K562 (cell line): ENCODE measurements at regions not wholly inside any gene's neighbourhood (a gene's known extent, or its start where the extent isn't known, plus 50 kb on each side); places are given as distances from the start of the nearest gene placed in this dataset.

ENCODE experiments used
- ATAC-seq: fragments of 200-7000 bp; cut with Tn5 transposase; 3 replicates; pipeline ENCODE4 v1.9.1; 2020; ENCODE audit warnings: moderate library complexity
- BruUV-seq: library from RNA; stranded (reverse); fragments of 400-500 nt; replicated peaks from 2 replicates; lab custom pipeline; 2021; lab: Mats Ljungman, UMichigan
- CTCF ChIA-PET: fragments of 300-600 bp; formaldehyde crosslinking; extraction: SDS; loops from one replicate; lab custom pipeline; 2021; ENCODE audit warnings: low intra/inter-chr PET ratio; lab: Yijun Ruan, JAX
- POLR2A ChIA-PET: fragments of 300-600, 350-650 bp; sonication (Branson Sonifier 250); formaldehyde crosslinking; extraction: SDS; loops from one replicate; lab custom pipeline; 2021; ENCODE audit warnings: antibody characterized with exemption, inconsistent platforms; lab: Yijun Ruan, JAX
- DNase-seq, 4 experiments: peaks; one replicate each; pipeline versions ENCODE4 v3.0.0 to v3.0.0-alpha.2; 2011 to 2018; ENCODE audit warnings: low spot score in 3 of 4, mixed read lengths in 3 of 4; ENCODE audit errors: extremely low read depth in 1 of 4
- FAIRE-seq: peaks from 2 replicates; lab custom pipeline; 2011; peaks lifted over from hg19 to GRCh38; lab: Jason Lieb, UNC
- H2AFZ ChIP-seq: 2 replicates; pipeline ENCODE4 v1.6.0; 2011; ENCODE audit warnings: low read depth, low read length, control low read depth, inconsistent platforms
- H3K27ac ChIP-seq: fragments of 200-600 bp; 3 replicates; pipeline ENCODE4 v1.8.0; 2011; ENCODE audit warnings: low read depth, mild to moderate bottlenecking, control low read depth, inconsistent platforms, low read length, moderate library complexity, mixed read lengths; ENCODE audit errors: extremely low read depth
- H3K27me3 ChIP-seq, 2 experiments: fragments of 300-600 bp in 1 of 2; 2 replicates in 1 of 2; 3 replicates in 1 of 2; pipeline versions ENCODE4 v1.6.0 to v1.8.0; 2011; ENCODE audit warnings: inconsistent platforms in 2 of 2, low read length in 2 of 2, mild to moderate bottlenecking in 1 of 2, mixed read lengths in 1 of 2, moderate library complexity in 1 of 2; ENCODE audit not compliant: control insufficient read depth in 2 of 2, insufficient read depth in 2 of 2
- H3K36me3 ChIP-seq: fragments of 300-600 bp; 3 replicates; pipeline ENCODE4 v1.8.0; 2011; ENCODE audit warnings: mild to moderate bottlenecking, low read length, inconsistent platforms; ENCODE audit not compliant: control insufficient read depth, insufficient read depth
- H3K4me1 ChIP-seq, 2 experiments: fragments of 200-600 bp in 1 of 2; replicated peaks in 1 of 2; 2 replicates in 1 of 2; 3 replicates in 1 of 2; pipeline versions ENCODE4 v1.5.1 to v1.8.0; 2011; ENCODE audit warnings: inconsistent platforms in 2 of 2, low read length in 2 of 2, mild to moderate bottlenecking in 1 of 2, mixed read lengths in 1 of 2, moderate library complexity in 1 of 2; ENCODE audit not compliant: control insufficient read depth in 2 of 2, insufficient read depth in 2 of 2
- H3K4me2 ChIP-seq: 2 replicates; pipeline ENCODE4 v1.6.1; 2011; ENCODE audit warnings: low read length, control low read depth, inconsistent platforms, mixed read lengths; ENCODE audit not compliant: insufficient read depth
- H3K4me3 ChIP-seq: fragments of 200-600 bp; sonication (generic), shearing (Covaris generic); 2 replicates; pipeline ENCODE4 v1.5.1; 2016; ENCODE audit warnings: control low read depth, inconsistent platforms
- H3K79me2 ChIP-seq: fragments of 200-600 bp; 3 replicates; pipeline ENCODE4 v1.8.0; 2011; ENCODE audit warnings: low read length, inconsistent platforms; ENCODE audit not compliant: control insufficient read depth, insufficient read depth
- H3K9ac ChIP-seq, 2 experiments: 2 replicates each; pipeline versions ENCODE4 v1.6.0 to v1.6.1; 2011; ENCODE audit warnings: low read depth in 2 of 2, low read length in 2 of 2, control low read depth in 1 of 2, inconsistent platforms in 1 of 2, mild to moderate bottlenecking in 1 of 2, mixed read lengths in 1 of 2; ENCODE audit not compliant: insufficient read depth in 1 of 2
- H3K9me1 ChIP-seq: one replicate; pipeline ENCODE4 v1.6.0; 2011; ENCODE audit warnings: inconsistent platforms, mild to moderate bottlenecking, low read length, moderate library complexity; ENCODE audit not compliant: control insufficient read depth, insufficient read depth
- H3K9me3 ChIP-seq: replicated peaks from 2 replicates; pipeline ENCODE4 v1.5.1; 2011; ENCODE audit warnings: low read depth, low read length, inconsistent platforms; ENCODE audit not compliant: control insufficient read depth, insufficient read depth
- H4K20me1 ChIP-seq: replicated peaks from 2 replicates; pipeline ENCODE4 v1.6.1; 2011; ENCODE audit warnings: low read length, inconsistent platforms, mixed read lengths; ENCODE audit not compliant: control insufficient read depth, insufficient read depth
- CHD7 ChIP-seq: fragments of 200-600 bp; sonication (generic); IDR thresholded peaks from one replicate; pipeline ENCODE4 v1.6.1; 2012; ENCODE audit warnings: mild to moderate bottlenecking, low read depth, low read length, inconsistent platforms
- FUS ChIP-seq: fragments of 200-400 bp; formaldehyde crosslinking; optimal IDR thresholded peaks from 2 replicates; pipeline ENCODE3; 2017; ENCODE audit warnings: low read depth, low read length
- GABPB2 ChIP-seq: fragments of 250-450 bp; sonication (Bioruptor Pico); conservative IDR thresholded peaks from 2 replicates; pipeline ENCODE4 v1.5.1; 2021; ENCODE audit warnings: mild to moderate bottlenecking
- HDAC8 ChIP-seq: fragments of 450-650 bp; IDR thresholded peaks from 2 replicates; pipeline ENCODE4 v1.6.1; 2016; ENCODE audit warnings: mild to moderate bottlenecking, missing genetic modification characterization, moderate library complexity, missing compliant biosample characterization
- JUN ChIP-seq, 2 experiments: sonication (generic) in 1 of 2; formaldehyde crosslinking in 1 of 2; IDR thresholded peaks; 2 replicates each; pipeline versions ENCODE4 v1.6.1 to v1.8.0; 2012 to 2022; ENCODE audit warnings: borderline replicate concordance in 2 of 2, mild to moderate bottlenecking in 2 of 2, improper control_type of control experiment in 1 of 2, low read depth in 1 of 2, low read length in 1 of 2, missing genetic modification reagents in 1 of 2
- MEIS2 ChIP-seq: fragments of 450-650 bp; IDR thresholded peaks from 2 replicates; pipeline ENCODE4 v1.6.1; 2014; ENCODE audit warnings: mild to moderate bottlenecking; ENCODE audit not compliant: partially characterized antibody
- MIER1 ChIP-seq: fragments of 450-650 bp; IDR thresholded peaks from 2 replicates; pipeline ENCODE4 v1.6.1; 2016; ENCODE audit warnings: antibody characterized with exemption, mild to moderate bottlenecking, low read depth
- MYBL2 ChIP-seq, 2 experiments: fragments of 450-650 bp in 1 of 2; sonication (generic) in 1 of 2; formaldehyde crosslinking in 1 of 2; IDR thresholded peaks; 2 replicates each; pipeline versions ENCODE4 v1.6.1 to v1.8.1; 2017 to 2022; ENCODE audit warnings: borderline replicate concordance in 1 of 2, inconsistent platforms in 1 of 2, low read depth in 1 of 2, mild to moderate bottlenecking in 1 of 2, missing genetic modification reagents in 1 of 2, moderate library complexity in 1 of 2
- SETDB1 ChIP-seq: IDR thresholded peaks from one replicate; pipeline ENCODE4 v1.6.1; 2012; ENCODE audit warnings: low read length, control low read depth, inconsistent platforms
- USF1 ChIP-seq: sonication (generic); formaldehyde crosslinking; IDR thresholded peaks from 2 replicates; pipeline ENCODE4 v1.9.0; 2022; ENCODE audit warnings: mild to moderate bottlenecking, missing genetic modification reagents
- ZBTB17 ChIP-seq: fragments of 450-650 bp; formaldehyde crosslinking; IDR thresholded peaks from 2 replicates; pipeline ENCODE4 v1.4.0; 2020; ENCODE audit warnings: mild to moderate bottlenecking
- in situ Hi-C: fragments of 300-500 bp; cut with MboI; formaldehyde crosslinking; loops from 4 replicates; pipeline ENCODE4 v1.15.0; 2018; ENCODE audit warnings: inconsistent platforms, mixed read lengths
- intact Hi-C: fragments of 100-400 bp; cut with micrococcal nuclease; formaldehyde crosslinking; loops from 2 replicates; pipeline ENCODE4 v1.14.2; 2022

GRCh38 chr5:7053125-7053524 lies 339.9 kb downstream of the TENT4A start:
- intact Hi-C loops (no loop called here), in situ Hi-C loops (no loop called here)
- Histone ChIP-seq H2AFZ (no peak overlapping the region), H3K4me3 (no peak overlapping the region), H3K36me3 (no peaks in the 10 kb centered on the region), H3K79me2 (no peaks in the 10 kb centered on the region), H3K27me3 (no peaks in the 10 kb centered on the region), H3K9ac (no peak overlapping the region), H3K9me3 (no peaks in the 10 kb centered on the region), H3K27ac (no peak overlapping the region), H3K4me2 (no peak overlapping the region), H3K4me1 (no peaks in the 10 kb centered on the region), H4K20me1 (no peaks in the 10 kb centered on the region), H3K9me1 (no peaks in the 10 kb centered on the region)
- no peak for ATAC-seq
- no peak for FAIRE-seq
- POLR2A ChIA-PET = no interaction called here
- CTCF ChIA-PET = no interaction called here
- BruUV-seq = no TSS peak
- DNase-seq = no peak
- TF ChIP-seq MIER1 = no peak
- TF ChIP-seq ZBTB17 (CRISPR knock-in tag) = no peak
- TF ChIP-seq JUN (IDR thresholded peaks at IDR 0.05; ENCODE audit: borderline replicate concordance, low read depth, low read length) = no peak
- TF ChIP-seq JUN (CRISPR knock-in tag; IDR thresholded peaks at IDR 0.05; ENCODE audit: borderline replicate concordance) = no peak
- TF ChIP-seq SETDB1 = no peak
- no peak for TF ChIP-seq CHD7
- TF ChIP-seq USF1 = no peak
- TF ChIP-seq HDAC8 (tag) = no peak
- no peak for TF ChIP-seq GABPB2 (CRISPR knock-in tag)
- TF ChIP-seq MEIS2 = no peak
- TF ChIP-seq MYBL2 (IDR thresholded peaks at IDR 0.05; ENCODE audit: low read depth) = no peak
- no peak for TF ChIP-seq MYBL2 (CRISPR knock-in tag; IDR thresholded peaks at IDR 0.05; ENCODE audit: borderline replicate concordance)
- TF ChIP-seq FUS = no peak
